ENCODE measurements at regions not wholly inside any gene's neighbourhood (a gene's known extent, or its start where the extent isn't known, plus 50 kb on each side); places are given as distances from the start of the nearest gene placed in this dataset.

DNA sequence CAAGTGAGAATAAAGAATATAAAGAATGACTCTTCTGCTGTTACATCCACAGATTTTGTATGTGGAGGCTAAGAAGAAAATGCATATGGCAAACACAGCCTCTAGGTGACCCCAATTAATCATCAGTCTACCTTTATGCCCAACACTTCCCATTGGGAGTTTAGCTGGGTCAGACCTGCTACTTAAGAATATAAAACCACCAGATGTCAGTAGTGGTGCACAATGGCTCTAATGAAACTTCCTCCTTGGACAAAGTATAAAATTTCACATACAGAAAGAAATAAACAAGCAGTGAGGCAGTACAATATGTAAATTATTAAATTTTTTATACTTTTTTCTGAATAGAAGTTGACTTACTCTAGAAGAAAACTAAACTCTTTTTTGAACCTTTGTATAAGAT lies 539.9 kb downstream of the BRINP1 start:
- no peak for DNase-seq

DNA sequence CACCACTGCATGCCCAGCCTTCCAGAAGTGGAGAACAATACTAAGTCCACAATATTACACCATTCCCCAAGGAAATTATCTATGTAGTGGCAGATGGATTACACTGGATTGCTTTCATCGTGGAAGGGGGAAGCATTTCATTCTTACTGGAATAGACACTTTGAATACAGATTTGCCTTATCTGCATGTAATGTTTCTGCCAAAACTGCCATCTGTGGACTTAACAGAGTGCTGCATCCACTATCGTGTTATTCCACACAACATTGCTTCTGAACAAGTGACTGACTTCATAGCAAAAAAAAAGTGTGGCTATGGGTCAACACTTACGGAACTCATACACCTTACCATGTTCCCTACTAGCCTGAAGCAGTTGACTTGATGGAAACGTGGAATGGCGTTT lies 536.9 kb downstream of the BRINP1 start:
- DNase-seq, result no peak

- DNase-seq, result no peak
Measured at GRCh38 chr9:118836891-118837290, 532.3 kb downstream of the BRINP1 start.

GRCh38 chr9:118871531-118871930 lies 497.7 kb downstream of the BRINP1 start:
- DNase-seq, result no peak

DNA sequence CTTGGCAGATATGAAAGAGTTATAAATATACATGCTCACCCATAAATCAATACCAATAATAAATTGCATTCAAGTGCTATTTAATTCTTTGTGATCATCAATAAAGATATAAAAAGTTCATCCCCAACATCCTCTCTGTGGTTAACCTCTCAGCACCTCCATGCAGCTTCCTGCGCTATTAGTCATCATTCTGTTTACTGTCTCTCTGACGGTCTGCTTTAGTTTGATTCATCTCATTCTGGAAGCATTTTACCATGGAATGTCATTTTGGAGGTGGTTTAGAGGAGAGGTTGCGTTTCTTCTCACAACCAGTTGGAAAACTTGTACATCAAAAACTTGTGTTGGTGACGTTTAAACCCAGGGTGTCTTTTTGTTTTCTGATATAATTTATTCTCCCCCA lies 486.6 kb downstream of the BRINP1 start:
- no peak for DNase-seq

DNA sequence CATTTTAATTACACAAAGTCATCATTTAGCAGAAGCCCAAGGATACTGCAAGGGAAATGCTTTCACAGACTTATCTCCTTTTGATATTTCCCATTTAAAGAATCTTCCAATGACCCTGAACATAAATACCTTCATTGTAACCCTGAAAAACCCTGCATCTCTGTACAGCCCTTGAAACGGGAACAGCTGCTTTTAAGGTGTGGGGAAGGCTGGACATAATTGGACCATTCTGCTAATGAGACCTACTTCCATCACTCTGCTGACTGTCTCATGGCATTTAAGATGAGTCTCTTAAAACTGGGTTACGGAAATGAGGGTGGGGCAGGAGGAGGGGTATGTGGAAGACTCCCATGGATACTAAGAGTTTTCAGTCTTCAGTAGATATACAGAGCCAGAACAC lies 485.8 kb downstream of the BRINP1 start:
- DNase-seq, result no peak

GRCh38 chr9:118891213-118891612 lies 478.0 kb downstream of the BRINP1 start:
- no peak for DNase-seq

DNA sequence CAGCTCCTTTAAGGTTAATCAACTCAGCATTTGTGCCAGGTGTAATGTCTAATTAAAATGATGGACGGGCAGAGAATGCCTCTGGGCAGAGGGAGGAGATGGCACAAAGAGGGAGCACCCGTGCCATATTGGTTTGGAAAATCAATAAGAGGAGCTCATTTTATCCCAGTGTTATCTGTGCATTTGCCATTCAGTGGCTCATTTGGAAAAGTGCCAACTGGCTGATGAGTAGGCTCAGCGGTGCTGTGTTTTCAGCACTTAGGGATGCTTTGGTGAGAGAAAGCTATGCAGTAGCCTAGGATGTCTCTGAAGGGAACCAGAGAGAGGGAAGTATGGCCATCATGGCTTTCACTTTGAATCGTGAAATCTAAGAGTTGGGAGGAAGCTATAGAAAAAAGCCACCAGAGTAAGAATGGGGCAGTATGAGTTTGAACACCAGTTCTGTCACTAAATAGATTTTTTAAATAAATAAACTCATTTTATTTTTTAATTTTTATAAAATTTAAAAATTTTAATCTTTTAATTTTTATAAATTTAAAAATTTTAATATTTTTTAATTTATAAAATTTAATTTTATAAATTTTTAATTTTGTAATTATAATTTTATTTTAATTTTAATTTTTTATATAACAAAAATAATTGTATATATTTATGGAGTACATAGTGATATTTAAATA lies 472.8 kb downstream of the BRINP1 start:
- no peak for DNase-seq

GRCh38 chr9:118918180-118918579 lies 451.1 kb downstream of the BRINP1 start:
- DNase-seq, result no peak

DNA sequence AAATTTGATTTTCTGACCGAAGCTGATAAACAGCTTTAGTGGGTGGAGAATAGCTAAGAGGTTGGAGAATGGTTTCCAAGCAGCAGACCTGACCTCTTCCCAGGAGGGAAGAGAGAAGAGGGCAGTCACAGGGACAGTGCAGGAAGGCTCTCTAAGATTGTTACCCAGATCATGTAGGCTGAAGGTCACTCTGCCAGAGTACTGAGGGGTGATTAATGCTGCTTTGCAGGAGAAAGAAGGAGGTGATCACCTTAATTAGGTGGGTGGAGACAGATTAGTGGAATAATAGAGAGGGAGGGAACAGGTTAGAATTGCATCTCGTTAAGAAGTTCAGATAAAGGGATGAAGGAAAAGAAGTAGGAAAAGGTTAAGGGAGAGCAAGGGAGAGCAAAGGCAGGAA lies 440.5 kb downstream of the BRINP1 start:
- DNase-seq, result no peak

- DNase-seq, result no peak
Measured at GRCh38 chr9:118929287-118929686, 439.9 kb downstream of the BRINP1 start.

DNA sequence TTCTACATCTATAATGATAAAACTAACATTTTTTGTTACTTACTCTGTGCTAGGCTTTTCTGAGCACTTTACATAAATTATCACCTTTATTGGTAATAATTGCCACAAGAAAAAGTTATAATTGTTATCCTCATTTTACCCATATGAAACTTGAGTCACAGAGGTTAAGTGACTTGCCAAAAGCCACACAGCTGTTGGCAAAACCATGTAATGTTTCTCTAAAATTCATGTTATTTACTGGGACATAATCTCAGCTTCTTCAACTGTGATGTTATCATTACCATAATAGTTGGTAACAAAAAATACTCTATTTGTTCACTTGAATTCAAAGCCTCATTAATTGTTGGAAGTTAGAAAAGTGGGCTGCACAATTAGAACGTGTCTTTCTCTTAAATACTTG lies 437.3 kb downstream of the BRINP1 start:
- no peak for DNase-seq

GRCh38 chr9:118938581-118938980 lies 430.7 kb downstream of the BRINP1 start:
- no peak for DNase-seq

GRCh38 chr9:118940473-118940872 lies 428.8 kb downstream of the BRINP1 start:
- DNase-seq, result no peak

DNA sequence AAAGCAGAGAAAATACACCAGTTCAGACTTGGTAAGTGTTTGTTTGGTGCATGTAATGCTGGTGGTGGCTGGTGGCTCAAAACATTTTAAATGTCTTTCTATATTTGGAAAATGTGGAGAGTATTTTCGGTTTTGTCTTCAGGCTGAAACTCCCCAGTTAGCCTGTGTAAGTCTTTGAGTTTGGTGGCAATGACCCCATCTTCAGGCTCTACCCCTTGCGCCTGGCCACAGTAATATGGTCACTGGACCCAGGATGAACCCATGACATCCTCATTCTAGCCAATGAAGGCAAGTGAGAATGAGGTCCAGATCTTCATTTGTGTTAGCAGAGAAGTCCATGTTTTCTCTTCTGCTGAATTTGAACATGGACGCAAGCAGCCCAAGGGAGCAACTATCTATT lies 422.6 kb downstream of the BRINP1 start:
- no peak for DNase-seq

- DNase-seq, result no peak
Measured at GRCh38 chr9:118954857-118955256, 414.4 kb downstream of the BRINP1 start.

GRCh38 chr9:118957585-118957984 lies 411.6 kb downstream of the BRINP1 start:
- no peak for DNase-seq

DNA sequence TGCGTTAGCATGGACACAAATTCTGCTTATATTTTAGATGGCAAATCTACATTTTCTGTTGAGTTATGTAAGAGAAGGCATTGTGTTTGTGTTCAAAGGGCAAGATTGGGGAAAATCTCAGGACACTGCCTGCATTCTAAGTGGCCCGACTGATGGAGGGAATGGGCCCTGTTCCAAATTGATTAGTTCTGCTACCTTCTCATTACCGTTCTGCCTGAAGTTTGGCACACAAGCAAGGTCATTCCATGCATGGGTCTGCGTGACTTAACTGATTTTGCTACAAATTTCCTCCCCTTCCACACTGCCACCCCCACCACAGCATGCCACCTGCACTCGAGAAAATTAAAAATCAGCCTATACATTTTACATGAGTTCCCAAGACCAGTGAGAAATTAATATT lies 409.9 kb downstream of the BRINP1 start:
- no peak for DNase-seq

GRCh38 chr9:118961857-118962256 lies 407.4 kb downstream of the BRINP1 start:
- DNase-seq, result no peak

DNA sequence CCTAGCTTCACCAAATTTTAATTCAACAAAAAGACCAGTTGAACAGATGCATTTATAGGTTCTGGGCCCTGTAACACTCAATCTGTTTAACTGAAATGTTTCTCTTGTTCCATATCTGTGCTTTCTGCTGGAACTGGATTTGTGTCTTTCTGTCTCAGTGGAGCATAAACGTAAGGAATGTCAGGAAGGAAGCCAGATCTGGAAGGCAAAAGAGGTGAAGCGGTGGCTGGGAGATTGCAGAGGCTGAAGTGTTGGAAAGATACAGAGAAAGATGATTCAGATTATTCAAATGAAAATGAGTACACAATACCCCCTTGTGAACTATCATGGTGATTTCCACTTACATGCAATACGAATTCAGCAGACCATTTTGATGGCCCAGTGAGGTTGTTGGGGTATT lies 406.8 kb downstream of the BRINP1 start:
- DNase-seq, result no peak

DNA sequence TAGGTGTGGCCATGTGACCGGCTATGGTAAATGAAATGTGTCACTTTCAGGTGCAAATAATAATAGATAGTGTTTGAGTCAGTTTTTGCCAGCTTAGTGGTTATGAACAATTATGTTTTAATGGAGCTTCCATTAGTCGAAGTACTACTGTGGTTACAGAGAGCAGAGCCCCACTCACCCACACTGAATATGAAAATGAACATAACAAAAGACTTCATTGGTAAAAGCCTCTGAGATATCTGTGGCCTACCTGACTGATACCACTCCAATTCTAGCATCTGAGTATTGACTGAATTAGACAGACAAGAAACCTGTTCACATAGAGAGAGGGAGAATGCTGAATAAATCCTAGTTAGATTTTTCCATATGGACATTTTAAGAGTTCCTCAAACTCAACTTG lies 405.6 kb downstream of the BRINP1 start:
- no peak for DNase-seq

DNA sequence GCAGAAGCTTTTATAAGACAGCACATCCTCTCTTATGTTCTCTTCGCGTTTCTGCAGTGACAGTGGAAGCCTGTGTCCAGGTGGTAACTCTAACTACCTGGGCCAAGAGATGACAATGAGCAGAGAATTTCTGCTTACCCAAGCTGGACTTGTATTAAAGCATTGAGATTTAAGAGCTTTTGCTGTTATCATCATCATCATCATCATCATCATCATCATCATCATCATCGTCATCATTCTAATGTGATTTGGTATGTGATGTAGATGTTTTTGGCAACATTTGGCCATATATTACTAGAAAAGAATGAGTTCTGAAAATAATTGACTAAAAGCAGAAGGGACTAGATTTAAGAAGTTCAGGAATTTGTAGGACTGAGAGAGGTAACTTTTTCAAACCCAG lies 401.3 kb downstream of the BRINP1 start:
- no peak for DNase-seq

DNA sequence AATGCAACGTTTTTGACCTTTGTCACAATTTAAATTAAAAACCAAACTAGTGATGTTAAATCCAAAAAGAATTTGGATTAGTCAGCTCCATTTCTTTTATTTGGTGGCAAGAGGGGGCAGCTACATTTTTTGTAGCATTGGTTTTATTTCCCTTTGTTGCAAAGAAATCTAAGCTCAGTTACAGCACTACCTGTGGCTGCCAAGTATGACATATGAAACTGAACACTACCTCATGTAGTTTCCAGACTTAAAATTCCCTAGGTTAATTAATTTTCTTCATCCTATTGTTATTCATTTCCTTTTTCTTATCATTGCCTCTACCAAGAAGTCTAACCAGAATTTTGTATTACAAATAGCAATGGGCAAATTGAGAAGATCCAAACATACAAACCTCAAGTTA lies 393.5 kb downstream of the BRINP1 start:
- DNase-seq, result no peak

GRCh38 chr9:118976160-118976559 lies 393.1 kb downstream of the BRINP1 start:
- no peak for DNase-seq

GRCh38 chr9:118984607-118985006 lies 384.6 kb downstream of the BRINP1 start:
- no peak for DNase-seq

GRCh38 chr9:118985851-118986250 lies 383.4 kb downstream of the BRINP1 start:
- DNase-seq, result no peak
